ENCODE measurements at regions not wholly inside any gene's neighbourhood (a gene's known extent, or its start where the extent isn't known, plus 50 kb on each side); places are given as distances from the start of the nearest gene placed in this dataset.

- no peak overlapping the region for H3K4me3 ChIP-seq (ENCODE audit: low read depth, poor library complexity, severe bottlenecking)
- intact Hi-C loops (cut with DNase I; ENCODE audit: low total_unique reads) = no loop called here
- 57 to 69% methylated on average over 5 of the region's 5 CpGs for WGBS, 2 donors
- TF ChIP-seq POLR2A (IDR thresholded peaks at IDR 0.05) (no peak), CTCF (IDR thresholded peaks at IDR 0.05) (no peak)
- DNase-seq (ENCODE audit: low spot score in 2 of 2) = no peak
Measured at GRCh38 chr12:45591635-45592034, 137.9 kb upstream of the ARID2 start.

- TF ChIP-seq POLR2A (IDR thresholded peaks at IDR 0.05) (no peak), CTCF (IDR thresholded peaks at IDR 0.05) (no peak)
- intact Hi-C loops (cut with DNase I; ENCODE audit: low total_unique reads) = no loop called here
- WGBS, 2 donors = 83 to 96% methylated on average over 1 of the region's 1 CpG
- no peak overlapping the region for H3K4me3 ChIP-seq (ENCODE audit: low read depth, poor library complexity, severe bottlenecking)
- DNase-seq (ENCODE audit: low spot score in 2 of 2) = no peak
Measured at GRCh38 chr12:45596366-45596765, 133.1 kb upstream of the ARID2 start.

- intact Hi-C loops (cut with DNase I; ENCODE audit: low total_unique reads) = no loop called here
- 60 to 91% methylated on average over 2 of the region's 2 CpGs for WGBS, 2 donors
Measured at GRCh38 chr12:45598336-45598735, 131.2 kb upstream of the ARID2 start.

GRCh38 chr12:45598761-45599160 is 130.7 kb upstream of the ARID2 start:
- intact Hi-C loops (cut with DNase I; ENCODE audit: low total_unique reads) = no loop called here
- no peak for DNase-seq (ENCODE audit: low spot score in 2 of 2)
- TF ChIP-seq CTCF (IDR thresholded peaks at IDR 0.05) (no peak), POLR2A (IDR thresholded peaks at IDR 0.05) (no peak)
- WGBS, 2 donors = 92 to 93% methylated on average over 1 of the region's 1 CpG
- no peak overlapping the region for H3K4me3 ChIP-seq (ENCODE audit: low read depth, poor library complexity, severe bottlenecking)

More at GRCh38 chr12:45598336-45598735, 131.2 kb upstream of the ARID2 start:
- DNase-seq (ENCODE audit: low spot score in 2 of 2) = no peak
- H3K4me3 ChIP-seq (ENCODE audit: low read depth, poor library complexity, severe bottlenecking) = no peak overlapping the region
- TF ChIP-seq POLR2A (IDR thresholded peaks at IDR 0.05) = no peak

- intact Hi-C loops (cut with DNase I; ENCODE audit: low total_unique reads) = no loop called here
- no peak for DNase-seq (ENCODE audit: low spot score in 2 of 2)
- TF ChIP-seq CTCF (IDR thresholded peaks at IDR 0.05) (no peak), POLR2A (IDR thresholded peaks at IDR 0.05) (no peak)
- H3K4me3 ChIP-seq (ENCODE audit: low read depth, poor library complexity, severe bottlenecking) = no peak overlapping the region
- WGBS, 2 donors = 56% methylated on average over 2 of the region's 2 CpGs
Measured at GRCh38 chr12:45599196-45599595, 130.3 kb upstream of the ARID2 start.

GRCh38 chr12:45601390-45601789 is 128.1 kb upstream of the ARID2 start:
- 39 to 43% methylated on average over 2 of the region's 2 CpGs for WGBS, 2 donors
- intact Hi-C loops (cut with DNase I; ENCODE audit: low total_unique reads) = no loop called here
- no peak for TF ChIP-seq CTCF (IDR thresholded peaks at IDR 0.05)
- TF ChIP-seq POLR2A (IDR thresholded peaks at IDR 0.05) = no peak
- no peak overlapping the region for H3K4me3 ChIP-seq (ENCODE audit: low read depth, poor library complexity, severe bottlenecking)
- DNase-seq (ENCODE audit: low spot score in 2 of 2) = no peak
